Dermis microvascular lymphatic vessel endothelial cell (primary cell): ENCODE measurements at regions not wholly inside any gene's neighbourhood (a gene's known extent, or its start where the extent isn't known, plus 50 kb on each side); places are given as distances from the start of the nearest gene placed in this dataset.

Experiments used
- DNase-seq, 2 donors: peaks; one replicate each; pipeline versions ENCODE4 v3.0.0 to v3.0.0-alpha.2; 2010; ENCODE audit warnings: low read depth in 2 of 2

GRCh38 chr18:51721996-51722395, 524.5 kb upstream of the MEX3C start:
- no peak for DNase-seq

- DNase-seq = no peak
Observed at GRCh38 chr18:51724790-51725721, 527.6 kb upstream of the MEX3C start.

DNA sequence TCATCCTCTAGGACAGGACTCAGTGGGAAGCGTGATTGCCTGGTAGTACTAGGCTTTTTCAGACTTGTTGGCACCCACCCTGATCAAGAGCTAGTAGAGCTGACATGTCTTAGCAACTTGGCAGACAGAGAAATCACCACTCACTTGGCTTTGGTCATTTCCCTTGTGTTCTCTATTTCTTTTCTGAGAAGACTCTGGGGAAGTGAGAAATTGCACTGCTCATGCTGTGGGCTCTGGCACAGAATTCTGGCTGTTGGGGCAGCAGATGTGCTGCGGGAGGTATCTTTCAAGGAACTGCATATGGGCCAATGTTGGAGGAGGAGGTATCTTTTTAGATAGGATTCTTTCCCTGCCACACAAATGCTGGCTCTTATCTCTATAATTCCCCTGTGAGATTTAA, 529.1 kb upstream of the MEX3C start:
- DNase-seq = no peak

DNA sequence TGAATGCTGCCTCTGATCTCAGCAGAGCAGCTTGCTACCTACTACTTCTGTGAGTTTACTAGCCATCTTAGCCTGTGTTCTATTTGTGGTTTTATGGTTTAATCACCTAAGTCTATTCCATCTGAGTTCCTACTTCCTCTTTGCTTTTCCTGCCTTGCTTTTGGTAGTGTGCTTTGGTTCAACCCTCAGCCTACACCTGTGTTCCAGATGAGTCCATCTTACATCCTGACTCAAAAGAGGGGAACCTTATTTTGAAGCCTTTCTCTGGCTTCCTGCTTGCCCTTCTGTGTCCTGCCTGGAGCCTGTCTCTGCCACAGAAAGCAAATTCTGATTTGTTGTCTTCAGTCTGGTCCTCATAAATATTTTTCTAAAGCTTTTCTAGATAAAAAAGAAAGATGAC, 530.3 kb upstream of the MEX3C start:
- DNase-seq = no peak

DNA sequence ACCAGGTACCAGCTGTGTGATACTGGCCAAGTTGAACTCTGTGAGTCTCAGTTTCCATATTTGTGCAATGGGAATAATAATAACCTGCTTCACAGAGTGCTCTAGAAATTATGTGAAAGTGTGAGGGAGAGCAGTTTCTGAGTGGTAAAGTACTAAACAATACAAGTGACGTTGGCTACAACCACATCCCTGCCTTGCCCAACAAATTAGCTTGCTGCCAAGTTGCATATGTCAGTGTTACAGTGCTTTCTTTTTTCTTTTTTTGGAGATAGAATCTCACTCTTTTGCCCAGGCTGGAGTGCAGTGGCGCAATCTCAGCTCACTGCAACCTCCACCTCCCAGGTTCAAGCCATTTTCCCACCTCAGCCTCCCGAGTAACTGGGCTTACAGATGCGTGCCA, 533.6 kb upstream of the MEX3C start:
- no peak for DNase-seq

DNA sequence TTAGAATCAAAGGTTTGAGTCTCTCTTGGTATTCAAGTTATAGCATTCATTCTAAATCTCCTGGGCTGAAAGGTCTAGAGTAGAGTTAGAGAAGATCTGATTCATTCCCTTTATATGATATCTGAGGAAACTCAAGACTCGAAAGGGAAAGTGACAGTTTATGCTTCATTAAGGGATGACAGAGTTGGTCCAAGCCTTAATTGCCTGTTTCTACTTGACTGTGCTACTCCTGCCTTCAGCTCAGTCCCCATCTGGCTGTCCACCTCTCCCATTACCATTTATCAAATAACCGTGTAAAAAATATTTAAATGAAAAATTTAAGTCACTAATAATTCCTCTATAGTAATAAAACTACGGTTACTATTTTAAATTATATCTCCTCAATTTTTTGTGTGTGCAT, 537.1 kb upstream of the MEX3C start:
- no peak for DNase-seq

DNA sequence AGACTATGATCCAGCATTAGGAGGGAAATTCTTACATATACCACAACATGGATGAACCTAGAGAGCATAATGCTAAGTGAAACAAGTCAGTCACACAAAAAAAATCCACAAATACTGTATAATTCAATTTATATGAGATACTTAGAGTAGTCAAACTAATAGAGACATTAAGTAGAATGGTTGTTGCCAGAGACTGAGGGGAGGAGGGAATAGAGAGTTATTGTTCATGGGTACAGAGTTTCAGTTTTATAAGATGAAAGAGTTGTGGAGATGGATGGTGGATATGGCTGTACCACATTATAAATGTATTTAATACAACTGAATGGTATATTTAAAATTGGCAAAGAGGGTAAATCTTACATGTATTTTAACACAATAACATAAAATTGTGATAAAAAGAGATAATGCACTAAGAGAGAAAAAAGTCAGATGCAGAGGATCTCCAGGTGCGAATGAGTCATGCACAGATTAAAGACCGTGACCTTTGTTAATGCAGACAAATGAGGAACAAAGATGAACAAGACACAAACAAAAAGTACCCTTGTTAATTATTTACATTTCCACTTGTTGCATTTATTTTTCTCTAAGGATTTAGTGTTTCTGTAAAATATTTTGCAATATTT, 541.7 kb upstream of the MEX3C start:
- DNase-seq = no peak

GRCh38 chr18:51751901-51752300, 554.4 kb upstream of the MEX3C start:
- no peak for DNase-seq

DNA sequence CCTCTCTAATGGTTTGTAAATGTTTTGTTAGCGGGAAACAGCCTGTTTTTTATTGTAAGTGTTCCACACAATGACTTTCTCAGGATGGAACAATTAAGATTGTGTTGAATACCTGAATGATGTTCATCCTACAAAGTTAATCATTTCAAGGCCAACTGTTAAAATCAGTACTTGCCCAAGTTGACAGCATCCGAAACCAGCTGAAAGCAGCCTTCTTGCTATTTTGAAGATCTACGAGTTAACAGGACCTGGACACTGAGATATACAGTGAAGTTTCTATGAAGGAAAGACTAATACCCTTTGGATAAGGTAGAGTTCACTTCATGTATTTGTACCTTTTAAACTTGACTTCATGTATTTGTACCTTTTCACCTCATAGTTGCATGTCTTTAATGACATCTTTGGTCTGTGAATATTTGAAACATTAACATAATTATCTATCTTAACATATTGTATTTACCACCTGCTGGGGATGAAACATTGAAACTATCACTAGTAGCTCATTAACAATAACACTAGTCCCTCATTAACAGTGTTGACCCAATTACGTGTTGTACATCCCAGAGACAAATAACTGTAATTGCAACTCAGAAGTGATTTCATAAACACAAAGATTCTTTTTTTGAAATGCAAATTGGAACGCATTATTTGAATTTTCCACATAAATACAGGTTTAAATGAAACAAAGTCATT, 556.0 kb upstream of the MEX3C start:
- no peak for DNase-seq

DNA sequence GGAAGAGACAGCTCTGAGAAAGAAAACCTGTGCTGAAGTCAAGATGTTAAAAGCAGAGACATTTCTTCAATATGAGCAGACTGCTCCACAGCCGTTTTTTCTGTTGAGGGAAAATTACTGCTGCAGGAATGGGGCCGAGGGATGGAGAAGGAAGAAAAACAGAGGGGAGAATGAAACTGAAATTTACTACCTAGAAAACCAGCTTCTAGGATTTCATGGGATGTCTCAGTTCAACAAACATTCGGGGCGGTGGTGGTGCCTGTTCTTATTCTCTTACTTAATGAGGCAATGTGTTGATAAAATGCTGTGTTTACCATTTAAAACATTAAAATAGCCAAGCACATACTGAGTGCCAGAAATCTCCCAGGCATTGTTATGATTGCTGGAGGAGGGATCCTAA, 557.1 kb upstream of the MEX3C start:
- no peak for DNase-seq

- DNase-seq = no peak
Observed at GRCh38 chr18:51757255-51757924, 559.9 kb upstream of the MEX3C start.

GRCh38 chr18:51762373-51762772, 564.9 kb upstream of the MEX3C start:
- no peak for DNase-seq

- no peak for DNase-seq
Observed at GRCh38 chr18:51765606-51766360, 568.3 kb upstream of the MEX3C start.

DNA sequence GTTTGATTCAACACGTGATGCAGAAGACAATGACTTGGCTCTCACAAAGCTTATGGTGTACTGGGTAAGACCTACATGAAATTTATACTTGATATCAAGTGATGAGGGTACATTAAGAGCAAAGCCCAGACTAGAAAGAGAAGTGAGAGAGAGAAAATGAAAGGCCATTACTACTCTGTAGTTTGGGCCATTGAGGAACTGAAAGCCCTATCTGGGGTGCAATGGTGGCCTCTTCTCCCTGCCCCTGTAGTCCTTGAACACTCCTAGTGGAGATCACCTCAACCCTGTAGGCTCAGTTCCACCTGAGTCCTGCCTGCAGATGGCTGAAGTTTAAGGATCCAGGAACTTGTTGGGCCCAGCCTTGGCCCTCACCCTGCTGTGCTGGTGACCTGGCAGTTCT, 569.8 kb upstream of the MEX3C start:
- DNase-seq = no peak

- DNase-seq = no peak
Observed at GRCh38 chr18:51778115-51778514, 561.9 kb upstream of the DCC start.

- DNase-seq = no peak
Observed at GRCh38 chr18:51789871-51790270, 550.1 kb upstream of the DCC start.

DNA sequence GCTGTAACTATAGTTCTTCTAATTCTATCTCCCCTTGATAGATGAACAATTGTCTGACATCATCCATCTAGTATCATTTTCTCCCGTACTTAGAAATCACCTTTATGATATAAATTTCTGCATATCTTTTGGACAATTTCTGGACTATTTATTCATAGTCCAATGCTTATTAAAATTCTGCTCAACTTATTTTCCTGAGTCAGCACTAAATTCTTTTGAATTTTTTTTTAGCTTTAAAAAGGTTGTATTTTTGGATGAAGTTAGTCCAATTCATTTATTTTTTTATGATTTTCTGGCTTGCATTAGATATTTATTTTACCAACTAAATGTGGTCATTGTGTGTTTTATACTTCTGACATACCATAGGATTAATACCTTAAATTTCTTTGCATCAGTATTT, 538.5 kb upstream of the DCC start:
- DNase-seq = no peak

- no peak for DNase-seq
Observed at GRCh38 chr18:51802569-51803428, 537.2 kb upstream of the DCC start.

GRCh38 chr18:51807336-51807735, 532.7 kb upstream of the DCC start:
- no peak for DNase-seq

GRCh38 chr18:51811883-51812282, 528.1 kb upstream of the DCC start:
- no peak for DNase-seq
